HG02763 (cell line): ENCODE measurements at regions not wholly inside any gene's neighbourhood (a gene's known extent, or its start where the extent isn't known, plus 50 kb on each side); places are given as distances from the start of the nearest gene placed in this dataset.
"Not testable (repeated sequence)": the region's sequence is repeated elsewhere in the genome, so short reads cannot be mapped to it uniquely, and the experiment has no call there.

Experiments
- ATAC-seq: cut with Tn5 transposase; IDR thresholded peaks from one replicate; pipeline ENCODE4 v1.9.1; 2021; ENCODE audit warnings: mild to moderate bottlenecking, moderate library complexity; ENCODE audit not compliant: unreplicated experiment

- ATAC-seq, result no peak
These were observed 160.2 kb downstream of the URI1 start for GRCh38 chr19:30102239-30102638.

- no peak for ATAC-seq
These were observed 160.6 kb downstream of the URI1 start for GRCh38 chr19:30102666-30103065.

- ATAC-seq, result no peak
These were observed 161.9 kb downstream of the URI1 start for GRCh38 chr19:30103981-30104380.

GRCh38 chr19:30105316-30105715 is 163.3 kb downstream of the URI1 start:
- no peak for ATAC-seq

GRCh38 chr19:30105727-30106126 is 163.7 kb downstream of the URI1 start:
- no peak for ATAC-seq

GRCh38 chr19:30106417-30107095 is 164.5 kb downstream of the URI1 start:
- ATAC-seq, result no peak

- no peak for ATAC-seq
These were observed 165.2 kb downstream of the URI1 start for GRCh38 chr19:30107251-30107650.

- ATAC-seq, result no peak
These were observed 167.5 kb downstream of the URI1 start for GRCh38 chr19:30109565-30109964.

GRCh38 chr19:30111021-30111855 is 169.2 kb downstream of the URI1 start:
- ATAC-seq, result no peak

- no peak for ATAC-seq
These were observed 170.1 kb downstream of the URI1 start for GRCh38 chr19:30112171-30112570.

- no peak for ATAC-seq
These were observed 170.6 kb downstream of the URI1 start for GRCh38 chr19:30112666-30113065.

- no peak for ATAC-seq
These were observed 171.1 kb downstream of the URI1 start for GRCh38 chr19:30113186-30113585.

- not testable (repeated sequence) for ATAC-seq
These were observed 172.1 kb downstream of the URI1 start for GRCh38 chr19:30114095-30114494.

- ATAC-seq, result no peak
These were observed 173.9 kb downstream of the URI1 start for GRCh38 chr19:30115947-30116346.

- no peak for ATAC-seq
These were observed 174.5 kb downstream of the URI1 start for GRCh38 chr19:30116530-30116929.

GRCh38 chr19:30116984-30117555 is 175.0 kb downstream of the URI1 start:
- ATAC-seq, result no peak

- no peak for ATAC-seq
These were observed 175.7 kb downstream of the URI1 start for GRCh38 chr19:30117636-30118145.

- no peak for ATAC-seq
These were observed 176.2 kb downstream of the URI1 start for GRCh38 chr19:30118221-30118620.

- ATAC-seq, result no peak
These were observed 176.7 kb downstream of the URI1 start for GRCh38 chr19:30118760-30119159.

GRCh38 chr19:30119180-30119908 is 177.3 kb downstream of the URI1 start:
- ATAC-seq, result no peak

- no peak for ATAC-seq
These were observed 178.9 kb downstream of the URI1 start for GRCh38 chr19:30120860-30121484.
